ENCODE measurements at regions not wholly inside any gene's neighbourhood (a gene's known extent, or its start where the extent isn't known, plus 50 kb on each side); places are given as distances from the start of the nearest gene placed in this dataset.

DNA sequence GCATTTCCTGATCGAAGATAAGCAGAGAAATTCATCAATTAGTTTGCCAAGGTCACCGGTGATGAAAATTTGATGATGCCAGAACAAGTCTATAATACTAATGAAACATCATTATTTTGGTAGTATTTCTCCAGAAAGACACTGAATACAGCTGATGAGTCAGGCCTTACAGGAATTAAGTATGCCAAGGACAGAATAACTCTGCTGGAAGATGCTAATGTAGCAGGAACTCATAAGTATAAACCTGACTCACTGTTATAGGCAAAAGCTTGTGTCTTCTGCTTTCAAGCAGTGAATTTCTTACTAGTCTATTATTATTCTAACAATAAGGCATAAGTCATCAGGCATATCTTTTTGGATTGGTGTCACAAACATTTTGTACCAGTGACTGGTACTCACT lies 1825.1 kb upstream of the IGFBP7 start:
- Mint-ChIP-seq H3K4me3 (no peak overlapping the region), H3K9me3 (peaks cover 31% of the 10 kb centered on the region), H3K36me3 (ENCODE audit: insufficient read depth) (no peaks in the 10 kb centered on the region), H3K4me1 (ENCODE audit: low read depth) (no peaks in the 10 kb centered on the region), H3K27me3 (ENCODE audit: low read depth) (no peaks in the 10 kb centered on the region)
- no peak for DNase-seq
- no peak for ATAC-seq

DNA sequence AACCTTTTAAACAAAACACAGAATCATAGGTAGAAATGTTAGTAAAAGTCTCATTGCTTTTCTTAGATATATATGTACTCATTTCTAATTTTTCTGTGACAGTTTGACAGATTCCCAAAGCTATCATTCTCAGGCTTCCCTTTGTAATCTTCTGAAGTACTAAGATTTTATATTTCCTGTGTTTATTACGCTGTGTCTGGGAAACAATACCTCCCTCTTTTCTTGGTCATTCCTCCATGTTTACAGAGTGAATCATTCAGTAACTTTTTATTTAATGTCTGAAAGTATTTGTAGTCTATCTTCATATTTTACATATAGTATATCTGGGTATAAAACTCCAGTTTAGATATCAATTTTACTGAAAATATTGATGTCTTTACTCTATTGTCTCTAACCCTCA lies 1826.3 kb upstream of the IGFBP7 start:
- Mint-ChIP-seq H3K9me3 (peaks cover 23% of the 10 kb centered on the region), H3K36me3 (ENCODE audit: insufficient read depth) (no peaks in the 10 kb centered on the region)

DNA sequence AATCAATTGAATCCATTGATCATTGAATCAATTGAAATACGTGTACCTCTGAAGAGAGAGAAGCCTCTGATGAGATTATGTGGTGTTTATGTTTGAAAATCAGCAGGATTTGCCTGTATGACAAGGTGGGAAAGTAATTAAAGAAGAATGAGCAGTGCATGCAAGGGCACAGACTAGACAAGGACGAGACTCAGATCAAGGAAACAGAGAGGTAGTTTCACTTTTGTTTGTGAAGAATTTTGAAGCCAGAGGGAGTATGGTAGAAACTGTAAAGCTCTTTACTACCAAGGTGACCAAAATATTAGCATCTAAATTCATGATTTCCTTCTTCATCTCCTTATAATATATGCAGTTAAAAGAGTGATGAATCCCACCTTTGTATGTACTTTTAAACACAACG lies 1830.0 kb upstream of the IGFBP7 start:
- H3K27me3 Mint-ChIP-seq (ENCODE audit: low read depth): no peaks in the 10 kb centered on the region
- DNase-seq: no peak
- H3K4me3 Mint-ChIP-seq: no peak overlapping the region
- H3K9me3 Mint-ChIP-seq: peaks cover 18% of the 10 kb centered on the region
- no peaks in the 10 kb centered on the region for H3K4me1 Mint-ChIP-seq (ENCODE audit: low read depth)
- no peak for ATAC-seq
- H3K36me3 Mint-ChIP-seq (ENCODE audit: insufficient read depth): no peaks in the 10 kb centered on the region

More for the DNA sequence above, 1826.3 kb upstream of the IGFBP7 start:
- ATAC-seq (no peak), DNase-seq (no peak)
- Mint-ChIP-seq H3K27me3 (ENCODE audit: low read depth) (no peaks in the 10 kb centered on the region), H3K4me3 (no peak overlapping the region), H3K4me1 (ENCODE audit: low read depth) (no peaks in the 10 kb centered on the region)

DNA sequence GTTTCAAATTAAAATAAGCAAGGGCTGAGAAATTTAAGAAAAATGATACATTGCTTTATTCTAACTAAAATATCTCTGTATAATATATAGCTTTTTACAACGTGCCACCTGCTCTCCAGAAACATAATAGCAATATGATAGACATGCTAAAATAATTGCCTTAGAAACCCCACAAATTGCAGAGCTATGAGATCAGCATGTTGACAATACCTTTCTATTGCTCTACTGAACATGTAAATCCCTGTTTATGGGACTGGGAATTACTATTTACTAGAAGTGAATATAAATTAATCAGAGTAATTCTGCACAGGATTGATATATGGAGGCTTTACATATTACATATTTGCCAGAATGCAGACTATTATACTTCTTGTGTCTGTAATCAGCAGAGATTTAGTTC lies 1831.1 kb upstream of the IGFBP7 start:
- DNase-seq: no peak
- no peaks in the 10 kb centered on the region for H3K27me3 Mint-ChIP-seq (ENCODE audit: low read depth)
- peaks cover 14% of the 10 kb centered on the region for H3K9me3 Mint-ChIP-seq
- no peaks in the 10 kb centered on the region for H3K36me3 Mint-ChIP-seq (ENCODE audit: insufficient read depth)
- no peak overlapping the region for H3K4me3 Mint-ChIP-seq
- no peaks in the 10 kb centered on the region for H3K4me1 Mint-ChIP-seq (ENCODE audit: low read depth)
- no peak for ATAC-seq

DNA sequence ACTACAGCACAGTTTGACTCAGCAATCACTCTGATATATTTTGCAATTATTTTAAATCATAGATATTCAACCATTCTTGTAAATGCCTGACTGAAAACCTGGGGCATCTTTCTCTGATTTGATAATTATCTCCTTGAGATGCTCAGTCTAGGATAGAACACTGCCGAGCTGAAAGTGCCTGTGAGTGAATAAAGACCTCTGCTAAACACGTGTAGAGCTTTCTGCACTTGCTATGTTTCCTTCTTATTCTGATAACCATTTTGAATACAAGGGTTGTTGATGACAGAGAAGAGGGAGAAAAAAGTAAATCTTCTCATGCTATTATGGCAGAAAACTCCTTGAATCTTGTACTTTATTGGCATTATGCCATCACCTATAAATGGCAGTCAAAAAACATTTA lies 1843.4 kb upstream of the IGFBP7 start:
- no peak for ATAC-seq
- no peaks in the 10 kb centered on the region for H3K36me3 Mint-ChIP-seq (ENCODE audit: insufficient read depth)
- H3K4me1 Mint-ChIP-seq (ENCODE audit: low read depth): no peaks in the 10 kb centered on the region
- no peak for DNase-seq
- peaks cover 19% of the 10 kb centered on the region for H3K9me3 Mint-ChIP-seq
- H3K27me3 Mint-ChIP-seq (ENCODE audit: low read depth): no peaks in the 10 kb centered on the region
- no peak overlapping the region for H3K4me3 Mint-ChIP-seq

DNA sequence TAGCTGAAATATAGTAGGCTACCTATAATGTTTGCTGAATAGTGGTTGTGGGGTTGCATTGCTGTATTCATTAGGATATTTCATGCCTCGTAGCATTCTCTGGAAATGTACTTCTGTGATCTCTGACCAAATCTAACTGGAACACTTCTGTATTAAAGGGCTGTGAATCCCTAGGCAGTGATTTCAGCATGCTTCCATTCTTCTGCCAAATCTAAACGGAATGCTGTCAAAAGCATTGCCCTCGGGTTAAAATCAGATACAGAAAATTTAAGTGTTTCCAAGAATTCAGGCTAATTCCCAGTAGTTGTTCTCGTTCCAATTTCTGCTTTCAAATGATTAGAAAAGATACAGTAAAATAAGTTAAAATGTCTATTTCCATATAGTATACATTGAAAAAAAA lies 1847.5 kb upstream of the IGFBP7 start:
- DNase-seq (no peak), ATAC-seq (no peak)
- Mint-ChIP-seq H3K4me1 (ENCODE audit: low read depth) (no peaks in the 10 kb centered on the region), H3K9me3 (peaks cover 23% of the 10 kb centered on the region), H3K27me3 (ENCODE audit: low read depth) (no peaks in the 10 kb centered on the region), H3K36me3 (ENCODE audit: insufficient read depth) (no peaks in the 10 kb centered on the region), H3K4me3 (no peak overlapping the region)

DNA sequence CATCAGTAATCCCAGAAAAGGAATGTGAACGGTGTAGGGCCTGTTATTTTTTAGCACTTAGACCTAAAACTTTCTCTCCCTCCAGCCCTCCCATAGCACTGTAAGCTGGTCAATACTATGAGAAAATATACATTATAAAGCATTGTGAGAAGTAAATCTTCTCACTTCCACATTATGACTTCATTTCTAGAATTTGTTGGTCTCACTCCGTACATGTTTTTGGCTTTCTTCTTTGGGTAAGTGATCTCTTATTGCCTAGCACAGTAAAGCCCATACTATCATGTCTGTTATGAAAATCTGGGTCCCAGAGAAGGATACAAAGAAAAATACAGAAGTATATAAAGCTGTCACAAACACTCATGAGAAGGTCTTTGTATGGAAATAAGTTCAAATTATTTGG lies 1851.1 kb upstream of the IGFBP7 start:
- H3K4me3 Mint-ChIP-seq: no peak overlapping the region

DNA sequence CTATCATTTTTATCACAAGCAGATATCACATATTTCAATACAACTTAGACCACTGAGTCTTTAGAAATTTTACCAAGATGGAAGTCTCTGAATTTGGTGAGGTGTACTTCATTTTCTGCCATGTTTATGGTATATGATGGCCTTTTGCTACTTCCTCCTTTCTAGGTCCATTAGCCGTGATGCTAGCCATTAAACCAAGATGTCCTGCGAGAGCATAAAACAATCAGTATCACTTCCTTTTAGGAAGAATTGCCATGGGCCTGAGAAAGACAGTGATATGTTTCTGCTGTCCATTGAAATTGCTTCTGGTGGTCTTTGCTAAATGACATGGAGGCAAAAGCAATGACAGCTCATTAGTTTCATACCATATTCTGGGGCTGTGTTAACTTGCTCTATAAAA lies 1851.7 kb upstream of the IGFBP7 start:
- peaks cover 16% of the 10 kb centered on the region for H3K9me3 Mint-ChIP-seq
- no peak overlapping the region for H3K4me3 Mint-ChIP-seq
- no peaks in the 10 kb centered on the region for H3K36me3 Mint-ChIP-seq (ENCODE audit: insufficient read depth)
- DNase-seq (no peak), ATAC-seq (no peak)
- no peaks in the 10 kb centered on the region for H3K4me1 Mint-ChIP-seq (ENCODE audit: low read depth)
- no peaks in the 10 kb centered on the region for H3K27me3 Mint-ChIP-seq (ENCODE audit: low read depth)

More for the DNA sequence above, 1851.1 kb upstream of the IGFBP7 start:
- Mint-ChIP-seq H3K27me3 (ENCODE audit: low read depth) (no peaks in the 10 kb centered on the region), H3K36me3 (ENCODE audit: insufficient read depth) (no peaks in the 10 kb centered on the region), H3K9me3 (peaks cover 16% of the 10 kb centered on the region), H3K4me1 (ENCODE audit: low read depth) (no peaks in the 10 kb centered on the region)
- ATAC-seq: no peak
- DNase-seq: no peak

DNA sequence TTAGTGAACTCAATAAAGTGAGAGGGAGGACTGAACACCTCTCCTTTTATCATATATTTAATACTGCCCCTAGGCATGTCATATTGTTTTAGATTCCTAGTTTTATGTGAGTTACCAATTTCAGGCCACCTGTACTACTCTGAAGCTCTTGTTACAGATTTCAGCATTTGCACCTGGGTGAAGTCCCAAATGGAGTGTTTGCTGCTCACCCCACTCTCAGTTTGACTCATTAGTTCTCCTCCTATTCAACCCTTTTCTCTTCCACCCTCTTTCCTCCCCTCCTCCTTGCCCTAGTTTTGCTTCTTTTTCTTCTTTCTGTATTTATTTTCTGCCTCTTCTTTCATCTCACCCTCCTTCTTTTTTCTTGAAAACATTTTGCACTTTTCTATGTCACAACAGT lies 1852.2 kb upstream of the IGFBP7 start:
- H3K9me3 Mint-ChIP-seq: peaks cover 14% of the 10 kb centered on the region
- ATAC-seq (no peak), DNase-seq (no peak)
- H3K4me1 Mint-ChIP-seq (ENCODE audit: low read depth): no peaks in the 10 kb centered on the region
- no peaks in the 10 kb centered on the region for H3K36me3 Mint-ChIP-seq (ENCODE audit: insufficient read depth)
- no peaks in the 10 kb centered on the region for H3K27me3 Mint-ChIP-seq (ENCODE audit: low read depth)
- no peak overlapping the region for H3K4me3 Mint-ChIP-seq

DNA sequence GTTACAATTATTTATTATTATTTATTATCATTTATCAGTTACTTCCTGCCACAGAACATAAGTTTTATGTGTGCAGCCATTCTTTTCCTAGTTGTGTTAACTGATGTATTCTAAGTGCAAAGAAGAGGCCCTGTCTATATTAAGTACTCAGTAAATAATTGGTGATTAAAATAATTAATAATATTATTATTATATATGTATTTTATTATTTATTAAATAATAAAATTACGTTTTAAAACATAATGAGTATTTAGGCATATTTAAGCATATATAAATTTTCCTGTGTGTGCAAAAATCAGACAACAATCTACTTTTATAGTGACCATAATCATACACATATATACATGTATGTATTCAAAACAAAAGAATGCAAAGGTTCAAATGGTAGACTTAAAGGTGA lies 1871.6 kb upstream of the IGFBP7 start:
- no peaks in the 10 kb centered on the region for H3K4me1 Mint-ChIP-seq (ENCODE audit: low read depth)
- H3K9me3 Mint-ChIP-seq: no peaks in the 10 kb centered on the region
- H3K36me3 Mint-ChIP-seq (ENCODE audit: insufficient read depth): no peaks in the 10 kb centered on the region
- ATAC-seq: no peak
- DNase-seq: no peak
- H3K27me3 Mint-ChIP-seq (ENCODE audit: low read depth): no peaks in the 10 kb centered on the region
- no peak overlapping the region for H3K4me3 Mint-ChIP-seq

DNA sequence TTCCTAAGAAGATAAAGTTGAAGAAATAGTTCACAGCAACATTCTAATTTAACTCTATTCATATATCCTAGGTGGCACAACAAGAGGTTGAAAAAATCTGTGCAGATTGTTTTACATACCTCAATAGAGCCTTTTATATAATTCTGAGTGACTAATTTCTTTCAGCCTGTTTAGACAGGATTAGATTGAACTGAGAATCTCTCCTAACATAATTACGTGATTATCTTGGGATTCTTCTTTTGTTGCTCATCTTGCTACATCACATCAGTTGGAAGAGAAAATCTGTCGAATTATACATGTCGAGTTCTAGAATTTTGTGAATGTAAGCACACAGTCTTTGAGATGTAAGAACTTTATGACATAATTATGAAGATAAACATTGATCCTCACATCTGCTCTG lies 1873.7 kb upstream of the IGFBP7 start:
- ATAC-seq (no peak), DNase-seq (no peak)
- Mint-ChIP-seq H3K27me3 (ENCODE audit: low read depth) (no peaks in the 10 kb centered on the region), H3K36me3 (ENCODE audit: insufficient read depth) (no peaks in the 10 kb centered on the region), H3K4me1 (ENCODE audit: low read depth) (no peaks in the 10 kb centered on the region), H3K9me3 (peaks cover 8% of the 10 kb centered on the region), H3K4me3 (no peak overlapping the region)

DNA sequence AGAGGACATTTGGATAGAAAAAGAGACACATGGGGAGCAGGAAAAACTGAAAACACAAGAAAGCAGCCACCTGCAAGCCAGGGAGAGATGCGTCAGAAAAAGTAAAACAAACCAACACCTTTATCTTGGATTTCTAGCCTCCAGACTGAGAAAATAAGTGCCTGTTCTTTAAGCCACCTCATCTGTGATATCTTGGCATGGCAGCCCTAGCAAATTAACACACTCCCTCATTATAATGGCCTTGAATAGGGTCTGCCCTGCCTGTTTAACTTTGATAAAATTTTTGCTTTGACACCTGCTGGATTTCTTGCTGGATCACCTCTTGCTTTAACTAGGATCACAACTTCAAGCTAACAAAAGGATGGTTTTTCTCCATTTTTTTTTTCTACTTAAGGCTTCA lies 1892.0 kb upstream of the IGFBP7 start:
- H3K36me3 Mint-ChIP-seq (ENCODE audit: insufficient read depth): no peaks in the 10 kb centered on the region
- ATAC-seq (no peak), DNase-seq (no peak)
- no peaks in the 10 kb centered on the region for H3K4me1 Mint-ChIP-seq (ENCODE audit: low read depth)
- no peaks in the 10 kb centered on the region for H3K27me3 Mint-ChIP-seq (ENCODE audit: low read depth)
- peaks cover 33% of the 10 kb centered on the region for H3K9me3 Mint-ChIP-seq
- no peak overlapping the region for H3K4me3 Mint-ChIP-seq

DNA sequence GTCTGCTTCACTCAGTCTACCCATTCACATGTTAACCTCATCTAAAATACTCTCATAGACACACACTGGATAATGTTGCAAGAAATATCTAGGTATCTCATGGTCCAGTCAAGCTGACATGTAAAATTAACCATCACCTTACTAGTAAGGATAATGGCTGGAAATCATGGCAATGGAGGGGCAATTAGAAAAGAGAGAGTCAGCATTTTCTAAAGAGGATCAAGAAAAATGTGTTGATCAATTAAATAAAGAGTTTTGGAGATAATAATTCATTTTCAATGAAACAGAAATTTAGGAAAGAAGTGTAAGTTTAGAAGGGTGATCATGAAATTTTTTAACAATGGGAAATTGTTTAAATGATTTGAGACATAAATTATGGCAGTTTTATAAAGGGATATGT lies 1914.1 kb upstream of the IGFBP7 start:
- DNase-seq (no peak), ATAC-seq (no peak)
- no peaks in the 10 kb centered on the region for H3K4me1 Mint-ChIP-seq (ENCODE audit: low read depth)
- H3K4me3 Mint-ChIP-seq: no peak overlapping the region
- H3K36me3 Mint-ChIP-seq (ENCODE audit: insufficient read depth): no peaks in the 10 kb centered on the region
- peaks cover 29% of the 10 kb centered on the region for H3K9me3 Mint-ChIP-seq
- H3K27me3 Mint-ChIP-seq (ENCODE audit: low read depth): no peaks in the 10 kb centered on the region

DNA sequence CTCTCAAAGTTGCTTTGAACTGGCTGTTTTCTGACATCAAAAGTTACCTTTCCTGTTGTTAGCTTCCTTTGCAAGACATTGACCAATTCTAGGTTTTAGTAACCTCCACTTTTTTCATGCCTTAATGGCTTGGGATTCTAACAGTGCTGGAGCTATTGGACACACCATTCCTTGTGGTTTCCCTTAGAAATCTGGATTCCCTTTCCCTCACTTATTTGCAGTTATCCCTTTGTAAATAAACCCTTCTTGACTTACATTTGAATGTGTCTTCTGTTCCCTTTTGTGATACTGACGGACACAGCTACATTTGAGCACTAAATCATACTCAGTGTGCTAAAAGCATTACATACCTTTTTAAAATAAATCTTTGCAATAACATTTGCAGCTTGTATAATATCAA lies 1927.6 kb upstream of the IGFBP7 start:
- DNase-seq (no peak), ATAC-seq (no peak)
- Mint-ChIP-seq H3K9me3 (peaks cover 7% of the 10 kb centered on the region), H3K4me1 (ENCODE audit: low read depth) (no peaks in the 10 kb centered on the region), H3K4me3 (no peak overlapping the region), H3K36me3 (ENCODE audit: insufficient read depth) (no peaks in the 10 kb centered on the region), H3K27me3 (ENCODE audit: low read depth) (no peaks in the 10 kb centered on the region)

DNA sequence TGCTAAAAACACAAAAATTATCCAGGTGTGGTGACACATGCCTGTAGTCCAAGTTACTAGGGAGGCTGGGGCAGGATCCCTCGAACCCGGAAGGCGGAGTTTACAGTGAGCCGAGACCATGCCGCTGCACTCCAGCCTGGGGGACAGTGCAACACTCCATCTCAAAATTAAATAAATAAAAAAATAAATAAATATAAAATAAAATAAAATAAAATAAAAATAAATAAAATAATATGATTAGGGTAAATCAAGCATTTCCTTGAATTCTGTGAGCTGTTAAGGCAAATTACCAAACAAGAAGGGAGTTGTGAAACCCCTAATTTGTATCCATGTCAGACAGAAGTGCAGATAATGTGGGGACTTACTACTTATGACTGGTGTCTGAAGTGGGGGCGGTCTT lies 1928.9 kb upstream of the IGFBP7 start:
- DNase-seq: no peak
- no peaks in the 10 kb centered on the region for H3K36me3 Mint-ChIP-seq (ENCODE audit: insufficient read depth)
- no peaks in the 10 kb centered on the region for H3K4me1 Mint-ChIP-seq (ENCODE audit: low read depth)
- no peak overlapping the region for H3K4me3 Mint-ChIP-seq
- H3K9me3 Mint-ChIP-seq: peaks cover 4% of the 10 kb centered on the region
- H3K27me3 Mint-ChIP-seq (ENCODE audit: low read depth): no peaks in the 10 kb centered on the region
- ATAC-seq: no peak

DNA sequence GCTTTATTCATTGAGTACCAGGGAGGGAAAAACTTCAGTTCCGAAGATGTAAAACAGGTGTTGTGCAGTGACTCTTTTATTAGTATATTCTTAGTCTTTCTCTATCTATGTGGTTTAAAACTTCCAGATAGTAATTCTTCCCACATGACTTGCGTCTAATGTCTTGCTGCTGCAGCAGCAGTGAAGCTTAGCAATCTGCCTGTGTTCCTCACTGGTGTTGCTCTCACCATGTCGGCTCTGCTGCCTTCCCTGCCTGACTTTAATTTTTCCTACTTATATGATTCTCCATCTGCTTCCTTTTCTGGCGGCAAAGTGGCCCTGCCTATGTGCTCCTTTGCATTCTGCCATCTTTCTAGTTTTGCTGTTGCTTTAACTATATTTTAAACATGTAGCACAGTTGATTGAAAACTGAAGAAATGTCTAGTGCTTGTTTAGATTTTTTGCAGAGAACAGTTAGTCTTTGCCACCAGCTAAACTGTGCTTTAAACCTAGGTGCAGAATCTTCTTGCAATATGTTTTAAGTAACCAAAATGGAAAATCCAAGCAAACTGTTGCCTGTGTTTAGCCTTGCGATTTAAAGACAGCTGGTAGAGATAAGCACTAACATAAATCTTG lies 1934.2 kb upstream of the IGFBP7 start:
- no peaks in the 10 kb centered on the region for H3K4me1 Mint-ChIP-seq (ENCODE audit: low read depth)
- no peaks in the 10 kb centered on the region for H3K27me3 Mint-ChIP-seq (ENCODE audit: low read depth)
- no peaks in the 10 kb centered on the region for H3K36me3 Mint-ChIP-seq (ENCODE audit: insufficient read depth)
- no peak overlapping the region for H3K4me3 Mint-ChIP-seq
- peaks cover 4% of the 10 kb centered on the region for H3K9me3 Mint-ChIP-seq
- DNase-seq: no peak
- no peak for ATAC-seq

All from activated T-cell treated with anti-CD3 and anti-CD28 coated beads, Interleukin-2, amount 50 U/mL, for 4 hours (primary cell).